HG02852 (cell line): ENCODE measurements at regions not wholly inside any gene's neighbourhood (a gene's known extent, or its start where the extent isn't known, plus 50 kb on each side); places are given as distances from the start of the nearest gene placed in this dataset.
A peak's percentile ranks its signal among the peaks of the same experiment; 100 is the strongest.
"Not testable (repeated sequence)": the region's sequence is repeated elsewhere in the genome, so short reads cannot be mapped to it uniquely, and the experiment has no call there.

Experiments used
- ATAC-seq: cut with Tn5 transposase; IDR thresholded peaks from one replicate; pipeline ENCODE4 v1.9.1; 2021; ENCODE audit warnings: mild to moderate bottlenecking, moderate library complexity; ENCODE audit not compliant: unreplicated experiment

GRCh38 chr4:134747108-134747805 is 545.7 kb upstream of the PABPC4L start:
- ATAC-seq = no peak

- ATAC-seq = peak; percentile 88
Observed at GRCh38 chr4:134740290-134740689, 538.7 kb upstream of the PABPC4L start.

GRCh38 chr4:134735901-134736300 is 534.3 kb upstream of the PABPC4L start:
- ATAC-seq = no peak

GRCh38 chr4:134727696-134728095 is 526.1 kb upstream of the PABPC4L start:
- ATAC-seq = no peak

GRCh38 chr4:134722306-134722705 is 520.7 kb upstream of the PABPC4L start:
- ATAC-seq = no peak

- ATAC-seq = no peak
Observed at GRCh38 chr4:134720030-134720429, 518.4 kb upstream of the PABPC4L start.

- no peak for ATAC-seq
Observed at GRCh38 chr4:134708616-134709015, 507.0 kb upstream of the PABPC4L start.

GRCh38 chr4:134708026-134708425 is 506.4 kb upstream of the PABPC4L start:
- ATAC-seq = no peak

GRCh38 chr4:134702374-134702773 is 500.8 kb upstream of the PABPC4L start:
- no peak for ATAC-seq

GRCh38 chr4:134700251-134700650 is 498.7 kb upstream of the PABPC4L start:
- no peak for ATAC-seq

GRCh38 chr4:134698831-134699230 is 497.2 kb upstream of the PABPC4L start:
- ATAC-seq = not testable (repeated sequence)

GRCh38 chr4:134695433-134695832 is 493.8 kb upstream of the PABPC4L start:
- ATAC-seq = no peak

- no peak for ATAC-seq
Observed at GRCh38 chr4:134691915-134692314, 490.3 kb upstream of the PABPC4L start.

GRCh38 chr4:134687646-134688628 is 486.3 kb upstream of the PABPC4L start:
- ATAC-seq = no peak

- no peak for ATAC-seq
Observed at GRCh38 chr4:134677209-134677814, 475.7 kb upstream of the PABPC4L start.

GRCh38 chr4:134668237-134668636 is 466.6 kb upstream of the PABPC4L start:
- ATAC-seq = no peak

GRCh38 chr4:134666640-134667039 is 465.1 kb upstream of the PABPC4L start:
- no peak for ATAC-seq

- no peak for ATAC-seq
Observed at GRCh38 chr4:134665429-134665828, 463.8 kb upstream of the PABPC4L start.

- ATAC-seq = no peak
Observed at GRCh38 chr4:134663742-134664141, 462.2 kb upstream of the PABPC4L start.

- no peak for ATAC-seq
Observed at GRCh38 chr4:134650461-134650860, 448.9 kb upstream of the PABPC4L start.

GRCh38 chr4:134645778-134646177 is 444.2 kb upstream of the PABPC4L start:
- no peak for ATAC-seq
